SK-N-SH treated with all-trans-retinoic acid at 6 μM for 48 hours (cell line): ENCODE measurements at regions not wholly inside any gene's neighbourhood (a gene's known extent, or its start where the extent isn't known, plus 50 kb on each side); places are given as distances from the start of the nearest gene placed in this dataset.
A peak's percentile ranks its signal among the peaks of the same experiment; 100 is the strongest.

Experiments used
- ARNTL ChIP-seq: fragments of 450-650 bp; formaldehyde crosslinking; IDR thresholded peaks from 2 replicates; pipeline ENCODE4 v1.5.0; 2020; ENCODE audit warnings: low read depth, mild to moderate bottlenecking, moderate library complexity, borderline replicate concordance
- BACH2 ChIP-seq: fragments of 250-450 bp; sonication (Bioruptor Pico); IDR thresholded peaks from 2 replicates; pipeline ENCODE4 v1.9.0; 2021; ENCODE audit warnings: mild to moderate bottlenecking, borderline replicate concordance
- CSDC2 ChIP-seq: fragments of 250-450 bp; sonication (Bioruptor Pico); IDR thresholded peaks from 2 replicates; pipeline ENCODE4 v1.5.0; 2020; ENCODE audit warnings: mild to moderate bottlenecking, moderate library complexity
- GLIS3 ChIP-seq: fragments of 250-450 bp; sonication (Bioruptor Pico); IDR thresholded peaks from 2 replicates; pipeline ENCODE4 v1.5.0; 2020; ENCODE audit warnings: mild to moderate bottlenecking, moderate library complexity
- RARB ChIP-seq: fragments of 250-450 bp; sonication (Bioruptor Pico); IDR thresholded peaks from 2 replicates; pipeline ENCODE4 v1.8.0; 2021; ENCODE audit warnings: mild to moderate bottlenecking, moderate library complexity
- SNAI2 ChIP-seq: fragments of 250-450 bp; sonication (Bioruptor Pico); IDR thresholded peaks from 2 replicates; pipeline ENCODE4 v1.5.0; 2020; ENCODE audit warnings: mild to moderate bottlenecking, moderate library complexity
- ZFP3 ChIP-seq: fragments of 250-450 bp; sonication (Bioruptor Pico); IDR thresholded peaks from 2 replicates; pipeline ENCODE4 v1.5.0; 2020; ENCODE audit warnings: mild to moderate bottlenecking, moderate library complexity
- ZFP30 ChIP-seq: fragments of 450-650 bp; formaldehyde crosslinking; IDR thresholded peaks from 2 replicates; pipeline ENCODE4 v1.5.0; 2022; ENCODE audit warnings: mild to moderate bottlenecking, moderate library complexity
- ZNF565 ChIP-seq: fragments of 450-650 bp; formaldehyde crosslinking; conservative IDR thresholded peaks from 2 replicates; pipeline ENCODE4 v1.5.0; 2020; ENCODE audit warnings: low read depth, mild to moderate bottlenecking, moderate library complexity
- ZNF70 ChIP-seq: fragments of 450-650 bp; formaldehyde crosslinking; IDR thresholded peaks from 2 replicates; pipeline ENCODE4 v1.5.0; 2020; ENCODE audit warnings: mild to moderate bottlenecking, moderate library complexity
- TF ChIP-seq, protein P1 (sequence below): fragments of 250-450 bp; sonication (Bioruptor Pico); IDR thresholded peaks from 2 replicates; pipeline ENCODE4 v1.8.0; 2020; ENCODE audit warnings: mild to moderate bottlenecking, moderate library complexity, borderline replicate concordance
- TF ChIP-seq, protein P2 (sequence below): fragments of 250-450 bp; sonication (Bioruptor Pico); IDR thresholded peaks from 2 replicates; pipeline ENCODE4 v1.5.0; 2020; ENCODE audit warnings: mild to moderate bottlenecking, moderate library complexity
- TF ChIP-seq, protein P3 (sequence below): fragments of 250-450 bp; sonication (Bioruptor Pico); IDR thresholded peaks from 2 replicates; pipeline ENCODE4 v1.5.1; 2020; ENCODE audit warnings: low read depth, mild to moderate bottlenecking, moderate library complexity
- TF ChIP-seq, protein P4 (sequence below): fragments of 250-450 bp; sonication (Bioruptor Pico); IDR thresholded peaks from 2 replicates; pipeline ENCODE4 v1.8.0; 2021; ENCODE audit warnings: low read depth, mild to moderate bottlenecking, moderate library complexity, borderline replicate concordance

DNA sequence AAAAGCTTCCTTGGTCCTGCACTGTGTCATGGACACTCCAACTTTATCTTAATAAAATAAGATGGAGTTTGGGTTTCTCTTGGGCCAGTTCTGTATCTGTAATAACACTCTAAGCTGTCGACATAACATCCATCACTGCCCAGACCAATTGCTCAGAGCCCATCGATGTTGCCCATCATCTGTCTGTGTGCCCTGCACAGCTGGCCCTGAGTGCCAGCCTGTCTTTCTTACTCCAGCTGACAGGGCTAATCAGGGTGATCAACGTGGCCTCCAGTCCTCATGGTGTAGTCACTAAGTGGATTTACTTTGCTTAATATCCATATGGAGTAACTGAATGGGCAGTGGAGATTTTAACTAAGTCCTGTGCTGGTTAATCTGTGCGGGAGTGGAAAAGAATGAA lies 419.8 kb upstream of the TPM1 start:
- TF ChIP-seq ZFP30 (CRISPR knock-in tag) (no peak), GLIS3 (CRISPR knock-in tag) (no peak), ZFP3 (CRISPR knock-in tag) (no peak), RARB (CRISPR knock-in tag) (no peak), ZNF565 (no peak), BACH2 (no peak), ZNF70 (CRISPR knock-in tag) (no peak), ARNTL (CRISPR knock-in tag) (no peak), CSDC2 (no peak), SNAI2 (CRISPR knock-in tag) (no peak)
- TF ChIP-seq, protein P1, sequence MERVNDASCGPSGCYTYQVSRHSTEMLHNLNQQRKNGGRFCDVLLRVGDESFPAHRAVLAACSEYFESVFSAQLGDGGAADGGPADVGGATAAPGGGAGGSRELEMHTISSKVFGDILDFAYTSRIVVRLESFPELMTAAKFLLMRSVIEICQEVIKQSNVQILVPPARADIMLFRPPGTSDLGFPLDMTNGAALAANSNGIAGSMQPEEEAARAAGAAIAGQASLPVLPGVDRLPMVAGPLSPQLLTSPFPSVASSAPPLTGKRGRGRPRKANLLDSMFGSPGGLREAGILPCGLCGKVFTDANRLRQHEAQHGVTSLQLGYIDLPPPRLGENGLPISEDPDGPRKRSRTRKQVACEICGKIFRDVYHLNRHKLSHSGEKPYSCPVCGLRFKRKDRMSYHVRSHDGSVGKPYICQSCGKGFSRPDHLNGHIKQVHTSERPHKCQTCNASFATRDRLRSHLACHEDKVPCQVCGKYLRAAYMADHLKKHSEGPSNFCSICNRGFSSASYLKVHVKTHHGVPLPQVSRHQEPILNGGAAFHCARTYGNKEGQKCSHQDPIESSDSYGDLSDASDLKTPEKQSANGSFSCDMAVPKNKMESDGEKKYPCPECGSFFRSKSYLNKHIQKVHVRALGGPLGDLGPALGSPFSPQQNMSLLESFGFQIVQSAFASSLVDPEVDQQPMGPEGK (CRISPR knock-in tag): no peak
- TF ChIP-seq, protein P2, sequence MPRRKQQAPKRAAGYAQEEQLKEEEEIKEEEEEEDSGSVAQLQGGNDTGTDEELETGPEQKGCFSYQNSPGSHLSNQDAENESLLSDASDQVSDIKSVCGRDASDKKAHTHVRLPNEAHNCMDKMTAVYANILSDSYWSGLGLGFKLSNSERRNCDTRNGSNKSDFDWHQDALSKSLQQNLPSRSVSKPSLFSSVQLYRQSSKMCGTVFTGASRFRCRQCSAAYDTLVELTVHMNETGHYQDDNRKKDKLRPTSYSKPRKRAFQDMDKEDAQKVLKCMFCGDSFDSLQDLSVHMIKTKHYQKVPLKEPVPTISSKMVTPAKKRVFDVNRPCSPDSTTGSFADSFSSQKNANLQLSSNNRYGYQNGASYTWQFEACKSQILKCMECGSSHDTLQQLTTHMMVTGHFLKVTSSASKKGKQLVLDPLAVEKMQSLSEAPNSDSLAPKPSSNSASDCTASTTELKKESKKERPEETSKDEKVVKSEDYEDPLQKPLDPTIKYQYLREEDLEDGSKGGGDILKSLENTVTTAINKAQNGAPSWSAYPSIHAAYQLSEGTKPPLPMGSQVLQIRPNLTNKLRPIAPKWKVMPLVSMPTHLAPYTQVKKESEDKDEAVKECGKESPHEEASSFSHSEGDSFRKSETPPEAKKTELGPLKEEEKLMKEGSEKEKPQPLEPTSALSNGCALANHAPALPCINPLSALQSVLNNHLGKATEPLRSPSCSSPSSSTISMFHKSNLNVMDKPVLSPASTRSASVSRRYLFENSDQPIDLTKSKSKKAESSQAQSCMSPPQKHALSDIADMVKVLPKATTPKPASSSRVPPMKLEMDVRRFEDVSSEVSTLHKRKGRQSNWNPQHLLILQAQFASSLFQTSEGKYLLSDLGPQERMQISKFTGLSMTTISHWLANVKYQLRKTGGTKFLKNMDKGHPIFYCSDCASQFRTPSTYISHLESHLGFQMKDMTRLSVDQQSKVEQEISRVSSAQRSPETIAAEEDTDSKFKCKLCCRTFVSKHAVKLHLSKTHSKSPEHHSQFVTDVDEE: peak; percentile 98
- TF ChIP-seq, protein P3, sequence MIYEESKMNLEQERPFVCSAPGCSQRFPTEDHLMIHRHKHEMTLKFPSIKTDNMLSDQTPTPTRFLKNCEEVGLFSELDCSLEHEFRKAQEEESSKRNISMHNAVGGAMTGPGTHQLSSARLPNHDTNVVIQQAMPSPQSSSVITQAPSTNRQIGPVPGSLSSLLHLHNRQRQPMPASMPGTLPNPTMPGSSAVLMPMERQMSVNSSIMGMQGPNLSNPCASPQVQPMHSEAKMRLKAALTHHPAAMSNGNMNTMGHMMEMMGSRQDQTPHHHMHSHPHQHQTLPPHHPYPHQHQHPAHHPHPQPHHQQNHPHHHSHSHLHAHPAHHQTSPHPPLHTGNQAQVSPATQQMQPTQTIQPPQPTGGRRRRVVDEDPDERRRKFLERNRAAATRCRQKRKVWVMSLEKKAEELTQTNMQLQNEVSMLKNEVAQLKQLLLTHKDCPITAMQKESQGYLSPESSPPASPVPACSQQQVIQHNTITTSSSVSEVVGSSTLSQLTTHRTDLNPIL (CRISPR knock-in tag): no peak
- TF ChIP-seq, protein P4, sequence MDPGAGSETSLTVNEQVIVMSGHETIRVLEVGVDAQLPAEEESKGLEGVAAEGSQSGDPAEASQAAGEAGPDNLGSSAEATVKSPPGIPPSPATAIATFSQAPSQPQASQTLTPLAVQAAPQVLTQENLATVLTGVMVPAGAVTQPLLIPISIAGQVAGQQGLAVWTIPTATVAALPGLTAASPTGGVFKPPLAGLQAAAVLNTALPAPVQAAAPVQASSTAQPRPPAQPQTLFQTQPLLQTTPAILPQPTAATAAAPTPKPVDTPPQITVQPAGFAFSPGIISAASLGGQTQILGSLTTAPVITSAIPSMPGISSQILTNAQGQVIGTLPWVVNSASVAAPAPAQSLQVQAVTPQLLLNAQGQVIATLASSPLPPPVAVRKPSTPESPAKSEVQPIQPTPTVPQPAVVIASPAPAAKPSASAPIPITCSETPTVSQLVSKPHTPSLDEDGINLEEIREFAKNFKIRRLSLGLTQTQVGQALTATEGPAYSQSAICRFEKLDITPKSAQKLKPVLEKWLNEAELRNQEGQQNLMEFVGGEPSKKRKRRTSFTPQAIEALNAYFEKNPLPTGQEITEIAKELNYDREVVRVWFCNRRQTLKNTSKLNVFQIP (CRISPR knock-in tag): no peak
